ENCODE measurements at regions not wholly inside any gene's neighbourhood (a gene's known extent, or its start where the extent isn't known, plus 50 kb on each side); places are given as distances from the start of the nearest gene placed in this dataset.

DNA sequence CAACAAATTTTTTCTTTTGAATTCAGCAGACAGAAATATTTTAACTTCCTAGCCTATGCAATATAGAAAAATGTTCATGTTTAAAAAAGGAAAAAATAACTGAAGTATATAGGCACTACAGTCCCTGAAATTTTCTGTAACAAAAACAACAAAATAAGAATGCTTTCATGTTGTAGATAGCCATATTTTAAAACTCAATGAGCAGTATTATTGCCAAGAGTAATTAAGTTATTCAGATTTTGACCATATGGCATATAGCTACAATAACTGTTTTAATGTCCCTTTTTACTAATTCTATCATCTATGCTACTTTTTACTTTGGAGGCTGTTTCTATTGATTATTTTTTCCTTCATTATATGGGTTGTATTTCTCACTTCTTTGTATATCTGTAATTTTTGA lies 283.3 kb upstream of the RIMS1 start:
- Histone ChIP-seq H3K27ac (replicated peaks) (no peak overlapping the region), H3K36me3 (no peaks in the 10 kb centered on the region), H3K4me1 (peaks cover 9% of the 10 kb centered on the region), H3K9me3 (replicated peaks) (no peaks in the 10 kb centered on the region), H3K4me3 (no peak overlapping the region), H3K27me3 (ENCODE audit: low read depth) (no peaks in the 10 kb centered on the region)
- no peak for DNase-seq
- TF ChIP-seq, protein P1, sequence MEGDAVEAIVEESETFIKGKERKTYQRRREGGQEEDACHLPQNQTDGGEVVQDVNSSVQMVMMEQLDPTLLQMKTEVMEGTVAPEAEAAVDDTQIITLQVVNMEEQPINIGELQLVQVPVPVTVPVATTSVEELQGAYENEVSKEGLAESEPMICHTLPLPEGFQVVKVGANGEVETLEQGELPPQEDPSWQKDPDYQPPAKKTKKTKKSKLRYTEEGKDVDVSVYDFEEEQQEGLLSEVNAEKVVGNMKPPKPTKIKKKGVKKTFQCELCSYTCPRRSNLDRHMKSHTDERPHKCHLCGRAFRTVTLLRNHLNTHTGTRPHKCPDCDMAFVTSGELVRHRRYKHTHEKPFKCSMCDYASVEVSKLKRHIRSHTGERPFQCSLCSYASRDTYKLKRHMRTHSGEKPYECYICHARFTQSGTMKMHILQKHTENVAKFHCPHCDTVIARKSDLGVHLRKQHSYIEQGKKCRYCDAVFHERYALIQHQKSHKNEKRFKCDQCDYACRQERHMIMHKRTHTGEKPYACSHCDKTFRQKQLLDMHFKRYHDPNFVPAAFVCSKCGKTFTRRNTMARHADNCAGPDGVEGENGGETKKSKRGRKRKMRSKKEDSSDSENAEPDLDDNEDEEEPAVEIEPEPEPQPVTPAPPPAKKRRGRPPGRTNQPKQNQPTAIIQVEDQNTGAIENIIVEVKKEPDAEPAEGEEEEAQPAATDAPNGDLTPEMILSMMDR (IDR thresholded peaks at IDR 0.05; ENCODE audit: borderline replicate concordance) = no peak
- intact Hi-C loops (cut with micrococcal nuclease) = no loop called here

DNA sequence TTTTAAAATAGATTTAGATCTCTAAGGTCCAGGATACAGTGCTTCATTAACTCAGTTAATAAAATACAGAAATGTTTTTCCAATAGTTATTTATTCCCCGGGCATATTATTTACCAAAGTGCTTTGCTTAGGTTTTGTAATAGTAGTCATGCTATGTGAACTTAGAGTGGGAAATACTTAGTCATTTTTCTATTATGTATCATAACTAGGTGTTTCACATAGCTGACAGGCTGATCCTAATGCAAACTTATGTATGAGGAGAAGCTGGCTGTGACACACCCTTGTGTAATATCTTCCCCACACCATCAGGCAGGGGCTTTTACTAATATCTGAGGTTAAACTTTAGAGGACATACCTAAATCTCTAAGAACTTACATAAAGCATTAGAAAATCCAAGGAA lies 277.7 kb upstream of the RIMS1 start:
- TF ChIP-seq, protein P1 (IDR thresholded peaks at IDR 0.05; ENCODE audit: borderline replicate concordance) = no peak
- H3K36me3 ChIP-seq = no peaks in the 10 kb centered on the region
- H3K27ac ChIP-seq (replicated peaks) = no peak overlapping the region
- H3K9me3 ChIP-seq (replicated peaks) = no peaks in the 10 kb centered on the region
- no peaks in the 10 kb centered on the region for H3K27me3 ChIP-seq (ENCODE audit: low read depth)
- intact Hi-C loops (cut with micrococcal nuclease) = no loop called here
- H3K4me1 ChIP-seq = no peaks in the 10 kb centered on the region
- H3K4me3 ChIP-seq = no peak overlapping the region
- no peak for DNase-seq

DNA sequence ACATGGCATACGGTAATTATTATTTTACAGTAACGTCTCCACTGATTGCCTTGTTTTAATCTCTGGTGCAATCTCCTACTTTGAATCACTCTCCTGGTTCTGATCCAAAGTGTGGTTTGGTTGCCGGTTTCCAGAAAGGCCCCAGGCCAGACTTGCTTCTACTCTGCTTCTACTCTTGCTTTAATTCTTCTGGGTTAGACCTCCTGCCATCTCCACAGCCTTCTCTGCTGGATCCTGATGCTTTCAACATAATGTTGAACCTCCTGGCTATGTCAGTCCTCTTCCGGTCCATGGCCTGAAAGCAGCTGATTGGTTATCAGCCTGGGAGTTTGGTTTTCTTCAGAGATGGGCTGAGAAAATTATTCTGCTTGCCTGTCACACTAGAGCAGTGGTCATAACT lies 266.5 kb upstream of the RIMS1 start:
- TF ChIP-seq, protein P1 (IDR thresholded peaks at IDR 0.05; ENCODE audit: borderline replicate concordance) = no peak
- intact Hi-C loops (cut with micrococcal nuclease) = no loop called here
- DNase-seq = no peak

DNA sequence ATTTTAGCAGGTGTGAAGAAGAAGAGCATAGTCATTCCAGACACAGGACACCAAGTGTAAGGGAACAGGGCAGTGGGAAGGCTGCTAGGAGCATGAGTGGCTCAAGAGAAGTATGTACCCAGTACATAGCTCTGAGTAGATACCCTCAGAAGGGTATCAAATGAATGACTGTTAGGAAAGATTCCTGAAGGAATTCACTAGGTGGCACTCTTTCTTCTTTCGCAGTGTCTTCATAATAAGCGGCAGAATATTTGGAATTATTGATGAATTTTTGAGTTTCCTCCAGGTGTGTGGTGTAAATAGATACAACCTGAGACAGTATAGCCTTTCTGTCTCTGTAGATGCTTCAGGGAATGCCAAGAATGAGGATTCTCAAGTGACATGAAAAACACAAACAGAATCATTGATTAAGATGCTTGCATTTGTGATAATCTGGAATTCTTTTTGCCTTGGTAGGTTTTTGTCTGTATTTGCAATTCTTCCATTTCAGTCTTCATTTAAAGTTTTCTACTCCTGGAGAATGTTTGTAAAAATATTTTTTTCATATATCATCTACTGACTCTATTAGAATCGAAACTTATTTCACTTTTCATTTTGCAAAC lies 264.3 kb upstream of the RIMS1 start:
- Histone ChIP-seq H3K4me1 (no peaks in the 10 kb centered on the region), H3K4me3 (no peak overlapping the region), H3K27me3 (ENCODE audit: low read depth) (no peaks in the 10 kb centered on the region), H3K27ac (replicated peaks) (no peak overlapping the region), H3K36me3 (no peaks in the 10 kb centered on the region), H3K9me3 (replicated peaks) (peaks cover 13% of the 10 kb centered on the region)
- DNase-seq = no peak
- intact Hi-C loops (cut with micrococcal nuclease) = no loop called here
- TF ChIP-seq, protein P1 (IDR thresholded peaks at IDR 0.05; ENCODE audit: borderline replicate concordance) = peak; percentile 45

More for the DNA sequence above, 266.5 kb upstream of the RIMS1 start:
- no peaks in the 10 kb centered on the region for H3K36me3 ChIP-seq
- no peaks in the 10 kb centered on the region for H3K4me1 ChIP-seq
- no peak overlapping the region for H3K27ac ChIP-seq (replicated peaks)
- H3K4me3 ChIP-seq = no peak overlapping the region
- no peaks in the 10 kb centered on the region for H3K27me3 ChIP-seq (ENCODE audit: low read depth)
- H3K9me3 ChIP-seq (replicated peaks) = peaks cover 1% of the 10 kb centered on the region

DNA sequence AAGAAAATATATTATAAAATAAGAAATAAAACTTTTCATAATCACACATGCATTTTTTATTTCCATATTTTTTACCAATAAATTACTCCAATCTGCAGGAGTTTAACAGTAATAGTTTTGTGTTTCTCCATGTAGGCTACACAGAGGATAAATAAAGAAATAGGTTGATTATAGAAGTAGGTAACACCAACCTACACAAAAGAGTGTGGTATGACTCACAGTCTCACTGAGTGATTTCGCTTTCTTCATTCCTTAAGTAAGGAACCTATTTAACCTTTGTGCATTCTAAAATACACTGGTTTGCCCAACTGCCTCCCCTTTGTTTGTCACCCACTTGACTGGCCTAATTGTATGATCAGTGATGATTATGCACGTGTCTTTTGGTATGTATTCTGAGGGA lies 244.2 kb upstream of the RIMS1 start:
- peaks cover 6% of the 10 kb centered on the region for H3K9me3 ChIP-seq (replicated peaks)
- H3K27ac ChIP-seq (replicated peaks) = no peak overlapping the region
- H3K4me3 ChIP-seq = no peak overlapping the region
- intact Hi-C loops (cut with micrococcal nuclease) = no loop called here
- TF ChIP-seq, protein P1 (IDR thresholded peaks at IDR 0.05; ENCODE audit: borderline replicate concordance) = no peak
- DNase-seq = no peak
- no peaks in the 10 kb centered on the region for H3K4me1 ChIP-seq
- H3K27me3 ChIP-seq (ENCODE audit: low read depth) = no peaks in the 10 kb centered on the region
- no peaks in the 10 kb centered on the region for H3K36me3 ChIP-seq
